BE2C (cell line): ENCODE measurements at regions not wholly inside any gene's neighbourhood (a gene's known extent, or its start where the extent isn't known, plus 50 kb on each side); places are given as distances from the start of the nearest gene placed in this dataset.
"Not testable (repeated sequence)": the region's sequence is repeated elsewhere in the genome, so short reads cannot be mapped to it uniquely, and the experiment has no call there.

ENCODE experiments used
- DNase-seq: peaks from one replicate; pipeline ENCODE4 v3.0.0-alpha.2; 2020
- H3K27me3 ChIP-seq: fragments of 250-450 bp; sonication (Bioruptor Pico); 2 replicates; pipeline ENCODE4 v1.5.1; 2020; ENCODE audit warnings: mild to moderate bottlenecking
- H3K36me3 ChIP-seq: fragments of 250-450 bp; sonication (Bioruptor Pico); 2 replicates; pipeline ENCODE4 v1.5.1; 2020; ENCODE audit warnings: mild to moderate bottlenecking
- H3K4me1 ChIP-seq: fragments of 250-450 bp; sonication (Bioruptor Pico); 2 replicates; pipeline ENCODE4 v1.5.1; 2020
- H3K4me3 ChIP-seq: 2 replicates; pipeline ENCODE4 v1.5.1; 2011; ENCODE audit warnings: low read depth, low read length
- H3K9me3 ChIP-seq: fragments of 250-450 bp; sonication (Bioruptor Pico); 2 replicates; pipeline ENCODE4 v1.5.1; 2020
- TF ChIP-seq, protein P1 (sequence below): IDR thresholded peaks from 2 replicates; pipeline ENCODE4 v1.5.1; 2012; ENCODE audit warnings: mild to moderate bottlenecking, low read depth, low read length

DNA sequence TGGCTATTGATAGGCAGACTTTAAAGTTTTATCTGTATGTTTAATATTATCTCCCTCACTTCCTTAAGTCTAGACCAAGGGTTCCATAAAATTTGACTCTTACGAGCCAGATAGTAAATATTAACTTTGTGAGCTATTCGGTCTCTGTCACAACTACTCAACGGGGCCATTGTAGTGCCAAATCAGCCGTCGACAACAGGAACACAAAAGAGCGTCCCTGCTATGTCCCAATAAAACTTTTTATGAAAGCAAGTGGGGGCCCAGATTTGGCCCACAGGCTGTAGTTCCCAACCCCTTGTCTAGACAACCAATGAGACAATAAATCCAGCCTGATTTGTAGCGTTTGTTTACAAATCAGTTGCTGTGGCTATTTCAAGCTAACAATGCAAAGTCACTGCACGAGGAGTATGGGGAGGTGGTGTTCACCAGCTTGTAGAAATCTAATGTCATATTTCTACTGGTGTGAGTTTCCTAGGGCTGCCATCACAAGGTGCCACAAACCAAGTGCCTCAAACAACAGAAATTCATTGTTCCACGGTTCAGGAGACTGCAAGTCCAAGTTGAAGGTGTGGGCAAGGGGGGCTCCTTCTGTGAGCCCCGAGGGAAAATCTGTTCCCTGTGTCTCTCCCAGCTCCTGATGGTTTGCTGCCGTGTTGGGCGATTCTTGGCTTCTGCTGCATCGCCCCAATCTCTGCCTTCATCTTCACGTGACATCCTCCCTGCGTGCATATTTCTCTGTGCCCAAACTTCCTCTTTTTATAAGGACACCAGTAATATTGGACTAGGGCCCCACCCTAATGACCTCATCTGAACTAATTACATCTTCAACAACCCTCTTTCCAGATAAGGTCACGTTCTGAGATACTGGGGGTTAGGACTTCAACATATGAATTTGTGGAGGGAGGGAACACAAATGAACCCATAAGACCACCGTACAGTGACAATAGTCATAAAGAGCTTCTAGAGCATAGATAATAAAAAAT is 356.0 kb upstream of the JARID2 start:
- Histone ChIP-seq H3K9me3 (no peaks in the 10 kb centered on the region), H3K4me1 (no peaks in the 10 kb centered on the region), H3K36me3 (no peaks in the 10 kb centered on the region), H3K4me3 (no peak overlapping the region), H3K27me3 (no peaks in the 10 kb centered on the region)
- DNase-seq = no peak
- TF ChIP-seq, protein P1, sequence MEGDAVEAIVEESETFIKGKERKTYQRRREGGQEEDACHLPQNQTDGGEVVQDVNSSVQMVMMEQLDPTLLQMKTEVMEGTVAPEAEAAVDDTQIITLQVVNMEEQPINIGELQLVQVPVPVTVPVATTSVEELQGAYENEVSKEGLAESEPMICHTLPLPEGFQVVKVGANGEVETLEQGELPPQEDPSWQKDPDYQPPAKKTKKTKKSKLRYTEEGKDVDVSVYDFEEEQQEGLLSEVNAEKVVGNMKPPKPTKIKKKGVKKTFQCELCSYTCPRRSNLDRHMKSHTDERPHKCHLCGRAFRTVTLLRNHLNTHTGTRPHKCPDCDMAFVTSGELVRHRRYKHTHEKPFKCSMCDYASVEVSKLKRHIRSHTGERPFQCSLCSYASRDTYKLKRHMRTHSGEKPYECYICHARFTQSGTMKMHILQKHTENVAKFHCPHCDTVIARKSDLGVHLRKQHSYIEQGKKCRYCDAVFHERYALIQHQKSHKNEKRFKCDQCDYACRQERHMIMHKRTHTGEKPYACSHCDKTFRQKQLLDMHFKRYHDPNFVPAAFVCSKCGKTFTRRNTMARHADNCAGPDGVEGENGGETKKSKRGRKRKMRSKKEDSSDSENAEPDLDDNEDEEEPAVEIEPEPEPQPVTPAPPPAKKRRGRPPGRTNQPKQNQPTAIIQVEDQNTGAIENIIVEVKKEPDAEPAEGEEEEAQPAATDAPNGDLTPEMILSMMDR = no peak

DNA sequence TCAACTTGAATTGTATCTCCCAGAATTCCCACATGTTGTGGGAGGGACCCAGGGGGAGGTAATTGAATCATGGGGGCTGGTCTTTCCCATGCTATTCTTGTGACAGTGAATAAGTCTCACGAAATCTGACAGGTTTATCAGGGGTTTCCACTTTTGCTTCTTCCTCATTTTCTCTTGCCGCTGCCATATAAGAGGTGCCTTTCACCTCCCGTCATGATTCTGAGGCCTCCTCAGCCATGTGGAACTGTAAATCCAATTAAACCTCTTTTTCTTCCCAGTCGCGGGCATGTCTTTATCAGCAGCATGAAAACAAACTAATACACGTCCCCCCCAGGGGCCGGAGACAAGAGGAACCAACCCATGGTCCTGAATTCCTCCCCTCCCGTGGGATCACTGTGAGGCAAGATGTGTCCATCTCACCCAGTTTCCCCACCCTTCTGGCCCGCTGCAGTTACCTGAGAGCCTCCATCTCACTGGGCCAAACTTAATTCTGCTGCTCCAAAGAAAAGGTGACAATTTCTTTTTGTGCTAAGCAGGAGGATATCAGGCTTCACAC is 354.0 kb upstream of the JARID2 start:
- DNase-seq = peak; percentile 12
- H3K36me3 ChIP-seq, H3K9me3 ChIP-seq, H3K4me1 ChIP-seq, H3K27me3 ChIP-seq: not testable (repeated sequence)
- peak overlapping the region; percentile 16; the same call in 1 of the 2 replicates for H3K4me3 ChIP-seq

DNA sequence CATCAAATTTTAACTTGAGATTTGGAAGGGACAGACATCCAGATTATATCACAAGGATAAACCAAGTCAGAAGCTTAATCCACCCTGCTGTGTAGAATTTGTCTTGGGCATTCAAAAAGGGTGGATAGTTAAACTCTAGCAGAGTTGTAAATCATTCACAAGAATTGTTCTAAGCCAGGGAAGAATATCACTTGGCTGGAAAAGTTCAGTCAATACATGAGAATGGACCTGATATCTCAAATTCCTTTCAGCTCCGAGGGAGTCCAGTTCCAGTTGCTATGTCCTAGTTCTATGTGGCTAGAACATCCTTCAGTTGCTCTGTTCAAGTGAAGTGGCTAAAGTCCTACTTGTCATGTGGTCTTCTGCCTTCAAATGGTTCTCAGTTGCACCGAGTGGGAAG is 351.8 kb upstream of the JARID2 start:
- H3K4me1 ChIP-seq = no peaks in the 10 kb centered on the region
- TF ChIP-seq, protein P1 = no peak
- no peak overlapping the region for H3K4me3 ChIP-seq
- no peaks in the 10 kb centered on the region for H3K27me3 ChIP-seq
- H3K36me3 ChIP-seq = no peaks in the 10 kb centered on the region
- H3K9me3 ChIP-seq = no peaks in the 10 kb centered on the region
- no peak for DNase-seq

DNA sequence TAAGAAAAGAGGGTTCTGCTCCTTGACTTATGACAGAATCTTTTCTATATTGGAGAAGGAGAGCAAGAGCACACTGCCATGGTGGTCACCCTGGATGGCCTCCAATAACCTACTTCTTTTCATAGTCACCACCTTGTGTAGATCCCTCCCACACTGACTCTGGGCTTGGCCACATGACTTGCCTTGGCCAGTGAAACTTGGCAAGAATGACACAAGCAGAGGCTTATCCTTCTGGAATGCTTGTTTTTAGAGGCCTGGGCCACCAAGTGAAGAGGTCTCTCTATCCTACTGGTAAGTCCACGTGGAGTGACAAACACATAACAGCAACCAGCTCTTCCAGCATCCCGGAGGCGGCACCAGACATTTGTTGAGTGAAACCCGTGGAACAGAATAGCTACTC is 349.4 kb upstream of the JARID2 start:
- no peak for DNase-seq
- H3K9me3 ChIP-seq = no peaks in the 10 kb centered on the region
- no peaks in the 10 kb centered on the region for H3K4me1 ChIP-seq
- no peaks in the 10 kb centered on the region for H3K27me3 ChIP-seq
- TF ChIP-seq, protein P1 = no peak
- H3K4me3 ChIP-seq = no peak overlapping the region
- no peaks in the 10 kb centered on the region for H3K36me3 ChIP-seq

DNA sequence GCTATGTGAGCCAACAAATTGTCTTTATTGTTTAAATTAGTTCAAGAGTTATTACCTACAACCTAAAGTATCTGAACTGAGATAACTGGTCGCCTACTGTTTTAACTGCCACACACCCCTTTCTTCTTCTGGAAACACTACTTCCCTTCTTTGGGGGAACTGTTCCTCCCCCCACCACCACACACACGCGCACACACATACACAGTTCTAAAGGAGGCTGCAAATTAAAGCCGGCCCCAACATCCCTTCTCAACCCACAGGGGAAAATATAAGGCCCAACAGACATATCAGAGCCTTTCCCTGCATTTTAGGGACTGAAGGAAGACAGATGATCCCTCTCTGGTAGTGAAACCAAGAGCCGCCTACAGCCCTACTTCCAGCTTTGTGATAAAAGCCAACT is 348.0 kb upstream of the JARID2 start:
- Histone ChIP-seq H3K4me1 (no peaks in the 10 kb centered on the region), H3K4me3 (no peak overlapping the region), H3K9me3 (no peaks in the 10 kb centered on the region), H3K36me3 (no peaks in the 10 kb centered on the region), H3K27me3 (no peaks in the 10 kb centered on the region)
- TF ChIP-seq, protein P1 = no peak
- no peak for DNase-seq

DNA sequence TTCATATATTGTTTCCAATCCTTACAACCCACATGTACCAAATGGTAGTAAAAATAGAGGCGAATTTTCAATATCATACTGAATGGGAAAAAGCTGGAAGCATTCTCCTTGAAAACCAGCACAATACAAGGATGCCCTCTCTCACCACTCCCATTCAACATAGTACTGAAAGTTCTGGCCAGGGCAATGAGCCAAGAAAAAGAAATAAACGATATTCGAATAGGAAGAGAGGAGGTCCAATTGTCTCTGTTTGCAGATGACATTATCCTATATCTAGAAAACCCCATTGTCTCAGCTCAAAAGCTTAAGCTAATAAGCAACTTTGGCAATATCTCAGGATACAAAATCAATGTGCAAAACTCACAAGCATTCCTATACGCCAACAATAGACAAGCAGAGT is 346.4 kb upstream of the JARID2 start:
- DNase-seq, H3K4me3 ChIP-seq, H3K4me1 ChIP-seq, H3K36me3 ChIP-seq, H3K9me3 ChIP-seq, H3K27me3 ChIP-seq: not testable (repeated sequence)

DNA sequence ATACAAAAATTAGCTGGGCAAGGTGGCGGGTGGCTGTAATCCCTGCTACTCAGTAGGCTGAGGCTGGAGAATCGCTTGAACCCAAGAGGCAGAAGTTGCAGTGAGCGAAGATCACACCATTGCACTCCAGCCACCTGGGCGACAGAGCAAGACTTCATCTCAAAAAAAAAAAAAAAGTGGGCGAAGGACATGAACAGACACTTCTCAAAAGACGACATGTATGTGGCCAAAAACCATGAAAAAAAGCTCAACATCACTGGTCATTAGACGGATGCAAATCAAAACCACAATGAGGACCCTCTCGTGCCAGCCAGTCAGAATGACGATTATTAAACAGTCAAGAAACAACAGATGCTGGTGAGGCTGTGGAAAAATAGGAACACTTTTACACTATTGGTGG is 344.9 kb upstream of the JARID2 start:
- TF ChIP-seq, protein P1 = no peak
- DNase-seq = no peak
- no peaks in the 10 kb centered on the region for H3K4me1 ChIP-seq
- no peaks in the 10 kb centered on the region for H3K36me3 ChIP-seq
- no peaks in the 10 kb centered on the region for H3K9me3 ChIP-seq
- no peaks in the 10 kb centered on the region for H3K27me3 ChIP-seq
- no peak overlapping the region for H3K4me3 ChIP-seq
